IPS-NIHi7 (cell line): ENCODE measurements at regions not wholly inside any gene's neighbourhood (a gene's known extent, or its start where the extent isn't known, plus 50 kb on each side); places are given as distances from the start of the nearest gene placed in this dataset.
"Not testable (repeated sequence)": the region's sequence is repeated elsewhere in the genome, so short reads cannot be mapped to it uniquely, and the experiment has no call there.

Experiments used
- DNase-seq: peaks from one replicate; pipeline ENCODE4 v3.0.0; 2012; ENCODE audit warnings: mixed read lengths; ENCODE audit errors: extremely low spot score

DNA sequence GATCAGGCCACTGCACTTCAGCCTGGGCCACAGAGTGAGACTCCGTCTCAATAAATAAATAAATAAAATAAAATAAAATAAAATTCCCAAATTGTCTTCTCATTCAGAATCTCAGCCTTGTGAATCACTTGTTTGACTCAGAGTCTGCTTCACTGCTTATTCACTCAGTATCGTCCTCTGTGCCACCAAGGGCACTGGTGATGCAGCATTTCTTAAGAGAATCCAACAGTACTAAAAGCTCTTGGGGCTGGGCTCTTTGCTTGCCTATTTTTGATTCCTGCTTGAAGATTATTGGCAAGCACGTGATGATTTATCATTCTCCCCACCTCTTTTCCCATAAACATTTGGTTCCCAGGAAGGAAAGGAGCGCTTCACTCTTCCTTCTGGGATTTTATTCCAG is 54.8 kb upstream of the HMGB1 start:
- no peak for DNase-seq

DNA sequence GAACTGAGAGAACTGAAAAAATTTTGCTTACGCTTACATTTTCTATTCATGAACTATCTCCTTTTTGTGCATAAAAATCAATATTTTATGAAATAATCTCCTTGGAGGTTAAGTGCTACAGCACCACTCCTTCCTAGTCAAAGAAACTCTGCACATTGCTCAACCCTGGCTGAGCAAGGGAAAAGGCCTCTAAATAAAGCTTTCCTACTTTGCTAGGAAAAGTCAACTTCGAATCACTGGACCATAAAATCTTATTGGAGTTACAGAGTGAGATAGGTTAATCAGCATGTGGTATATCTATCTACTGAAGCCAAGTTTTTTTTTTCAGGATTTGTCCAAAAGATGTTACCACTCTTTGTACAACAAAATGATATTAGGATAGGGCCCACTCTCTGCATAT is 57.5 kb upstream of the HMGB1 start:
- no peak for DNase-seq

DNA sequence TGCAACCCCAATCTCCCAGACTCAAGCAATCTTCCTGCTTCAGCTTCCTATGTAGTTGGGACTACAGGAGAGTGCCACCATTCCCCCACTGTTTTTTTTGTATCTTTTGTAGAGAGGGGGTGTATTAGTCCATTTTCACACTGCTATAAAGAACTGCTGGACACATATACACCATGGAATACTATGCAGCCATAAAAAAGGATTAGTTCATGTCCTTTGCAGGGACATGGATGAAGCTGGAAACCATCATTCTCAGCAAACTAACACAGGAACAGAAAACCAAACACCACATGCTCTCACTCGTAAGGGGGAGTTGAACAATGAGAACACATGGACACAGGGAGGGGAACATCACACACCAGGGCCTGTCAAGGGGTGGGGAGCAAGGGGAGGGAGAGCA is 58.1 kb upstream of the HMGB1 start:
- DNase-seq: not testable (repeated sequence)

DNA sequence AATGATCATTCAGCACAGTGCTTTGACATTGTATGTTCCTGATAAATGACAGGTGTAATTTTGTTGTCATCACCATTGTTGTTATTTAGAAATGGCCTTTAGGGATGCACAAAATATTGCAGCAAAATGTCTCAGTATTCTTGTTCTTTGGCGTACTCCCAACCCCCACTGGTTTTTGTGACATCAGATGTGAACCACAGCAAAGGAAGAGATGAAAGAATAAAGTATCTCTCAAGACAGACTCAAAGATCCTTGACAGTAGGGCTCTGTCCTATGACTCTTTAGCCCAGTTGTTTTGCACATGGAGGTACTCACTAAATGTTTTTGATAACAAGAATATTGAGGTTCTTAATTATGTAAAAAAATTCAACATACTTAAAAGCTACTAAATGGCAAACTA is 59.5 kb upstream of the HMGB1 start:
- DNase-seq: not testable (repeated sequence)

DNA sequence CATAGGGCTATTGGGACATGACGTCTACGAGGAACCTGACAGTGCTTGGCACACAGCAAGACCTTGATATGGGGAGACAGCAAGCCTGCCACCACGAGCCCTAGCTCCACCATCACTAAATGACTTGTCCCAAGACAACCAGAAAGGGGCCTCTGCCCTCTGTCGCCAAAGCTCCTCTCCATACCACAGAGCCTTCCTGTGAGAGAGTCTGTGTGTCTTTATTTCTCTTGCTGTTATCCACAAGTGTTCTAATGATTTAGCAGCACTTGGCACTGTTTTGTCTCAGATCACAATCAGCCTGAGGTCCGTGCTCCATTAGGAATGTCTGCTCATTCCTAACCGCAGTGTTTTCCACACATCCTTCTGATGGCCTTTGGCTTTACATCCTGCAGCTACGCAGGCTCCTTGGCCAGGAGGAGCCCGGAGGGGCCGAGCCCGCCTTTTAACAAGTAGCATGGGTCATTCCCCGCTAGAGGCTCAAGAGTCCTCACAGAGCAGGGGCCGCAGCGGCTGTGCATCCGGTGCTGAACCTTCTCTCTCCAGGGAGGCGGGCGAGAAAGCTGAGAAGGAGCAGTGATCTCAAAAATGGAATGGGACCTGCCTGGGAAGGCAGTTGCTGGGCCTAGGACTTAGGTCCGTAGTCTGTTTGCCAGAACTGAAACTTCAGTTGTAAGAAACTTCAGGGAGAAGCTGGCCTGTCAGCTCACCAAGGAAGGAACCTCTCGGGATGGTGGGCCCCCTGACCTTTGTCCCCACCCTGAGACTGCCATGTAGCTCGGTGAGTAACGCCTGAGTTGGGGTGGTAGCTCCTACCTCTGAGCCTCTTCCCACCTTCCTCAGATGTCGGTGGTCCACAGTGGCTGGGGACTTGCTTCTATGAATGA is 61.1 kb upstream of the HMGB1 start:
- DNase-seq: no peak

DNA sequence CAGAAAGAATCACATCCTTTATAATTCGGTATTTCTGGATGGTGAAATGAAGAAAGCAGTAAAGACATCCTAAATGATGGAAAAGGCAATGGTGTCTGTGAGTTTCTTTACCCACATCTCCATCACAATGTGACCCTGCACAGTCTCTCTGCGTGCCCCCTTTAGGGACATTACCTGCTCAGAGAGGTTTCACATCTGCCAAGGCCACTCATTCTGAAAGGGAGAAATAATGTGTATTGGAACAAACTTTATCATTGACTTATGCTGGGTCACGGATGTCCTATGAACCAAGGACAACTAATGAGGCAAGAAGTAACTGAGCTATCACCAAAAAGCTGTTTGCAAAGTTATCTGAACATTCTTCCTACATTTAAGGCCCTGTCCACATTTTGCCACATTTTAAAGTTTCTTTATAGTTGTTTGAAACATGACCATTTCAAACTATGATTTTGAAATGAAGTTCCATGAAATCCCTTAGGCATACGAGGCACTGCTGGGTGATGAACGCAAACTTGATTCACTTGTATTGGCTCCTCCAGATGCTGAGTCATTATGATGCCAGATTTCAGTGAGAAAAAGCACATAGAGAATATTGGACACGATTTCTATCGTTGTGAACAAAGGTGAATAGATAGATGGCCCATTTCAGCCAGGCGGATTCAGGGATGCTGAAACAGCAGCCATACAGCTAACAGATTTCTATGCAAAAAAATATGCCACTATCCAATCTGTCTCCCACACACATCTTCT is 63.5 kb upstream of the HMGB1 start:
- no peak for DNase-seq

DNA sequence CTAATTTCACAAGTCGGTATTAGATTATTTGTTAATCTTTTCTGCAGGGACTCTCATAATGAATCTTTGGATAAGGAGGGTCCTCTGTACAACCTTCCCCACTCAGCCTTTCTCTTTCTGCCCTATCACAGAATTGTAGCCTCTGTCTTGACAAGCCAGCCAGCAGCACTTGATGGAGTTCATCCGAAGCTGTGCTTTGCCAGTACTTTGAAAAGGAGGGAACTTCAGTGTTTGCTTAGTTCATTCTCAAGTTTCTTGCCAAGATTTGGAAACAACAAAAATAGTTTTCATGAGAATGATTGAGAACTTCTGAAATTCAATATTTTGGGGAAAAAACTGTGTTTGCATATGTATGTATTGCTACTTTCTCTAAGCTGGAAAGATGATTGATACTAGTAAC is 69.3 kb upstream of the HMGB1 start:
- DNase-seq: no peak

DNA sequence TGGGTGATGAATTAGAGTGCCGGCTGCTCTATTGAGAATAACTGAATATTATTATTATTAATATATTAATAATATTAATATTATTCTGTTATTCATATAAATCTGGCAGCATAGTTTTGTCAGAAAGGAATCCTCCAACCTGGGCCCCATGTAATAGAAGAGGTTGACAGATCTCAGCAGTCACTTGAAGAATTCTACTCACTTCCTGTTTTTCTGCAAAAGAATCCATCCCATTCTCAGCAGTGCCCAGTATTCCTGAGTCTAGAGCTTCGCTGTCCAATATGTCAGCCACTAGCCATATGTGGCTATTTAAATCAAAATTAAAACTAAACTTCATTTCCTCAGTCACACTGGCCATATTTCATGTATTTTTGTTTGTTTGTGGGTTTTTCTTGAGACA is 72.4 kb upstream of the USPL1 start:
- DNase-seq: no peak

DNA sequence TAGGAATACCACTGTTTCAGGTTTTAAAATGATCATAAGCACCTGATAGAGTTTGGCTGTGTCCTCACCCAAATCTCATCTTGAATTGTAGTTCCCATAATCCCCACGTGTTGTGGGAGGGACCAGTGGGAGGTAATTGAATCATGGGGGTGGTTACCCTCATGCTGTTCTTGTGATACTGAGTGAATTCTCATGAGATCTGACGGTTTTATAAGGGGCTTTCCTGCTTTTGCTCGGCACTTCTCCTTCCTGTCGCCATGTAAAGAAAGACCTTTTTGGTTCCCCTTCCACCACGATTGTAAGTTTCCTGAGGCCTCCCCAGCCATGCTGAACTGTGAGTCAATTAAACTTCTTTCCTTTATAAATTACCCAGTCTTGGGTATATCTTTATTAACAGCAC is 69.7 kb upstream of the USPL1 start:
- not testable (repeated sequence) for DNase-seq

DNA sequence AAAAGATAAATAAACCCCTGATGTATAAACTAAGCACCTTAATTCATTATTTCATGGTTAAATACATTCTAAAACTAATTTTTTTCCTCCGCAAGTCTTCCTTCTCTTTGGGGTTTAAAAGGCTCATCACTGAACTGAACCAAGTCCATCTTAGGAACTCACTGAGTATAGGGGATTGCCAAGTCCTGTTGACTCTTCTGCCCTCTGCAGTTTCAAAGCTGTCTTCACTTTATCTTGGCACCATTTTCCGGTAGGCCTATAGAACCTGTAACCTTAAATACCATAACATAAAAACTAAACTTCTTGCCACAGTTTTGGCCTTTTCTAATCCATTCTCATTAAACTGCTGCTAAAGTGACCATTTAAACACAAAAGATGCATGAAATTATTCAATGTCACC is 66.5 kb upstream of the USPL1 start:
- DNase-seq: peak; percentile 54

DNA sequence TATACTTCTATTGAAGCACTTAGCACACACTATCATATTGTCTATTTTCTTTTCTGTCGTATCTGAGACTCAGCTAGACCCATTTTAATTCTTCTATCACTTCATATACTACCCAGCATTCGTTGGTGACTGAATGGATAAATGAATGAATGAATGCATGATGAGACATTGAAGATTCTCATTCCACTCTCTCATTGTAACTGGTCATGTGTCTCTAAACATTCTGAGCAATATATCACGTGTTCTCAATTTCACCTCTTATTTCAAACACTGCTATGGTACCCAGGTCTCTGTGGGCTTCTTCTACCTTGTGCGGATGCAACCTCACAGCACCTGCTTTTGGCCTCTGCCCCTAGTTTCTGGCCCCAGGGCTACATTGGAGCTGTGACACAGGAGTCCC is 65.2 kb upstream of the USPL1 start:
- DNase-seq: no peak

DNA sequence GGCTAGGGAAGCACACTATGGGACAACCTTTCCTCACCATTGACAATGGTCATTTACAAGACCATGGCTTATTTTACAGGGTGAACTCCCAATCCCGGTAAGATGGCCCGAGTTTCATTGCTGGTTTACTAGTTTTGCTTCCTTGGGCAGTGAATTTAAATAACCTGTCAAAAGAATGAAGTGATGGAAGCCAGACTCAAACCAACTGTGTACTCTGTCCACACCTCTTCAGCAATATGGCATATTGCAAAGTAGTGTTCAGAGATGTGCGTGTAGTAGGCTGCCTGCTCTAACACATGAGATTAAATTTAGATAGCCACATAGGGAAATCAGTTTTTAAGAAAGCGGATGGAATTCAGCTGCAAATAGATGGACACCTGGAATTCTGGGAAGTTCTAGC is 58.4 kb upstream of the USPL1 start:
- DNase-seq: no peak

DNA sequence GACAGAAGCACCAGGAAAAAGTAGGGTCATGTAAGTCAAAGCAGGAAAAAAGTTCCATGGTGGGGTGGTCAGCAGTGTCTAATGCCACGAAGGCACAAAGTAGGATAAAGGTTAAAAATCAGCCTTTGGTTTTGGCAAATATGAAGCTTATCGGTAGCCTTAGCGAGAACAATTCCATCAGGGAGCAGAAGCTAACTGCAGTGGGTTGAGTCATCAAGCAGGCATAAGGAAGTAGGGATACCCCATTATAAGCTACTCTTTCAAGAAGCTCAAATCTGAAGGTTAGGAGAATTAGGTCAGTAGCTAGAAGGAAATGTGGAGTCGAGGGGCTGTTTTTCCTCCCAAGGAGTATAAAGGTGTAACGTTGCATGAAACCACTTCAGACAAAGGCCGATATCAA is 57.5 kb upstream of the USPL1 start:
- no peak for DNase-seq

DNA sequence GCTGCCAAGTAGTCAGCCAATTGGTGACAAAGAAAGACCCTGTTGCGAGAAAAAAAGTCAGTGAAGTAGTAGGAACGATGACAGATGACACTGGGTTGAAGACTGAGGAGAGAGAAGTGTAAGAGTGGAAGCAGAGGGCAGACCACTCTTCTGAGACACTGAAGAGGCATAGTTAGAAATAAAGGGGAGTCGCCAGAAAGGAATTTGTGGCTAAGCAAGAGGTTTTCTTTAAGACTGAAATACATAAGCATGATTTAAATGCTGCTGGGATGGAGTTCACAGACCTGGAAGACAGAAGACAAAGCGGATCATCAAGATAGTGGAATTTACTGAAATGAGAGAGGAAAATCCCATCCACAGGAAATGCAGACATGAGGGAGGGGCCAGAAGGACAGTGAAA is 56.2 kb upstream of the USPL1 start:
- DNase-seq: no peak

DNA sequence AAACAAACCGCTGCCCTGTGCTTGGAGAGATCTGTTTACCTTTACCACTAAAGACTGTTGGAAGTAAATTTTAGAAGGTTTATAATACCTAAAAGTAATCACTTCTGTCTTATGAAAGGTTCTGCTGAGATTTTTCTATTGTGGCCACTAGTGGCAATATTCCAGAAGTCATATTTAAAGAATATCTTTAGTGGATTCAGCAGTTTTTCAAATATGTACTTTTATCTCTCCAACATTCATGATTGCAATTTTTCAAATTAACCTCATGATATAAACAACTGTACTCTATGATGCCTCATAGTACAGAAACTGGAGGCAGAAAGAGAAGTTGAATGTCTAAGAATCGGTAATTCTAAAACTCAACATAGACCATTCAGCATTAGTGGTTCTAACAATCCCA is 53.2 kb upstream of the USPL1 start:
- no peak for DNase-seq

DNA sequence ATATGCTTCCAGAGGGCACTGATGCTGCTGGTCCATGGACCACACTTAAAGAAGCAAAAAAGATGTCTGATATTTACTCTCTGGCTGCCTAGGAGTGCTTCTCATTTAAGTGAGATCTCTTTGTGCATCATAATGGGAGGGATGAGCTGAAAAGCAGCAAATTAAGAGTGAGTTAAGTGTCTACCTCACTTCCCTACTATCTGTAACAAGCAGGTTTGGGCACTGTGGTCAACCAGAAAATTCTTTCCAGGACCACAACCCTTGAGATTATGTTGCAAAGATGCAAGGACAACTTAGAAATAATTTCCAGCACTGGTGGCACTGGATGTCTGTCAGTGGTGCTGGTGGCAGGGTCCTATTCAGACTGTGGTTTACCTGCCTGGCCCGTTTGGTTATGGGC is 52.1 kb upstream of the USPL1 start:
- DNase-seq: no peak

DNA sequence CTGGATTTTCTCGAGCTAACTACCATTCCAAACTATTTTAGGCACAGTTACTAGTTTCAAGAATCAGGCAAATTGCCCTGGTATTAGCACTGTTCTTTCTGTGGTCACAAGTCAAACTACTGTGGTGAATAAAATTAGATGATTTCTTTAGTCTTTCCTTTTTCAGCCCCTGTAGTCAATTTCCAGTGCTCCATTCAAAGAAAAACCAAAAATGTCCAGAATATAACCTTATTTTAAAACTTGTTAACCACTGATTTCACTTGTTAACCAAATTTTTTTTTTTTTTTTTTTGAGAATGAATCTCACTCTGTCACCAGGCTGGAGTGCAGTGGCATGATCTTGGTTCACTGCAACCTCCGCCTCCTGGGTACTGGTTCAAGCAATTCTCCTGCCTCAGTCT is 50.6 kb upstream of the USPL1 start:
- DNase-seq: no peak
